ENCODE measurements at regions not wholly inside any gene's neighbourhood (a gene's known extent, or its start where the extent isn't known, plus 50 kb on each side); places are given as distances from the start of the nearest gene placed in this dataset.

DNA sequence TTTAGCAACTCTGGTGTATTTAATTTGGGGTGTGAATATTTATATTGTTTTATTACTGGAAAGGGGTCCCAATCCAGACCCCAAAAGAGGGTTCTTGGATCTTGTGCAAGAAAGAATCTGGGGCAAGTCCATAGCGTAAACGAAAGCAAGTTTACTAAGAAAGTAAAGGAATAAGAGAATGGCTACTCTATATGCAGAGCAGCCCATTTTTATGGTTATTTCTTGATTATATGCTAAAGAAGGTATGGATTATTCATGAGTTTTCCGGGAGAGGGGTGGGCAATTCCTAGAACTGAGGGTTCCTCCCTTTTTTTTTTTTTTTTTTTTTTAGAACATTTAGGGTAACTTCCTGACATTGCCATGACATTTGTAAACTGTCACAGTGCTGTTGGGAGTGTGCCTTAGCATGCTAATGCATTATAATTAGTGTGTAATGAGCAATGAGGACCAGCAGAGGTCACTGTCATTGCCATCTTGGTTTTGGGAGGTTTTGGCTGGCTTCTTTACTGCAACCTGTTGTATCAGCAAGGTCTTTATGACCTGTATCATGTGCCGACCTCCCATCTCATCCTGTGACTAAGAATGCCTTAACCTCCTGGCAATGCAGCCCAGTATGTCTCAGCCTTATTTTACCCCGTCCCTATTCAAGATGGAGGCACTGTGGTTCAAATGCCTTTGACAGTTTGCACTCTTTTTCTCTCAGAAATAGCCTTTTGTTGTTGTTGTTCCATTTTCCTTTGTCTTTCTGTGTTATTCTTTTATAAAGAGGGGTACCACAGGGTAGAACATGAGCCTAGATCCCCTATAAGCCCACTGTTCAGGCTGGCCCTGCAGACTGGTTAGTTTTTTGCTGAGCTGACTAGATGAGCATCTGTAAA, 75.5 kb upstream of the DCD start:
- no peak for DNase-seq
- H3K27ac ChIP-seq (ENCODE audit: low read depth in 2 of 2, low read length in 1 of 2): no peak overlapping the region
- no peak overlapping the region for H3K9ac ChIP-seq
- H3F3A ChIP-seq (replicated peaks; ENCODE audit: insufficient read depth): no peaks in the 10 kb centered on the region
- POLR2A ChIA-PET: no interaction called here
- no peaks in the 10 kb centered on the region for H3K4me1 ChIP-seq (ENCODE audit: control insufficient read depth in 1 of 2, insufficient read depth in 2 of 2, low read depth in 1 of 2, low read length in 1 of 2)
- no peaks in the 10 kb centered on the region for H3K9me2 ChIP-seq
- TF ChIP-seq, protein P1, sequence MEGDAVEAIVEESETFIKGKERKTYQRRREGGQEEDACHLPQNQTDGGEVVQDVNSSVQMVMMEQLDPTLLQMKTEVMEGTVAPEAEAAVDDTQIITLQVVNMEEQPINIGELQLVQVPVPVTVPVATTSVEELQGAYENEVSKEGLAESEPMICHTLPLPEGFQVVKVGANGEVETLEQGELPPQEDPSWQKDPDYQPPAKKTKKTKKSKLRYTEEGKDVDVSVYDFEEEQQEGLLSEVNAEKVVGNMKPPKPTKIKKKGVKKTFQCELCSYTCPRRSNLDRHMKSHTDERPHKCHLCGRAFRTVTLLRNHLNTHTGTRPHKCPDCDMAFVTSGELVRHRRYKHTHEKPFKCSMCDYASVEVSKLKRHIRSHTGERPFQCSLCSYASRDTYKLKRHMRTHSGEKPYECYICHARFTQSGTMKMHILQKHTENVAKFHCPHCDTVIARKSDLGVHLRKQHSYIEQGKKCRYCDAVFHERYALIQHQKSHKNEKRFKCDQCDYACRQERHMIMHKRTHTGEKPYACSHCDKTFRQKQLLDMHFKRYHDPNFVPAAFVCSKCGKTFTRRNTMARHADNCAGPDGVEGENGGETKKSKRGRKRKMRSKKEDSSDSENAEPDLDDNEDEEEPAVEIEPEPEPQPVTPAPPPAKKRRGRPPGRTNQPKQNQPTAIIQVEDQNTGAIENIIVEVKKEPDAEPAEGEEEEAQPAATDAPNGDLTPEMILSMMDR (IDR thresholded peaks at IDR 0.05): peak; percentile 69
- TF ChIP-seq REST (IDR thresholded peaks at IDR 0.05; ENCODE audit: low read depth, low read length) (no peak), IRF3 (IDR thresholded peaks at IDR 0.05; ENCODE audit: low read depth, low read length) (no peak), FOSL2 (IDR thresholded peaks at IDR 0.05; ENCODE audit: borderline replicate concordance, low read depth) (no peak), GABPA (IDR thresholded peaks at IDR 0.05; ENCODE audit: low read depth) (no peak), SIN3A (IDR thresholded peaks at IDR 0.05; ENCODE audit: borderline replicate concordance, low read depth, low read length) (no peak), TCF12 (IDR thresholded peaks at IDR 0.05) (no peak), RAD21 (IDR thresholded peaks at IDR 0.05; ENCODE audit: low read length) (0 out of 2 replicates have a peak, but pooled peaks have one; percentile 7), SMC3 (IDR thresholded peaks at IDR 0.05; ENCODE audit: low read depth, low read length) (peak; percentile 12; the same call in 1 of the 2 replicates), MEF2A (IDR thresholded peaks at IDR 0.05; ENCODE audit: borderline replicate concordance, low read depth) (no peak), ELF1 (IDR thresholded peaks at IDR 0.05) (no peak)
- TF ChIP-seq, protein P2, sequence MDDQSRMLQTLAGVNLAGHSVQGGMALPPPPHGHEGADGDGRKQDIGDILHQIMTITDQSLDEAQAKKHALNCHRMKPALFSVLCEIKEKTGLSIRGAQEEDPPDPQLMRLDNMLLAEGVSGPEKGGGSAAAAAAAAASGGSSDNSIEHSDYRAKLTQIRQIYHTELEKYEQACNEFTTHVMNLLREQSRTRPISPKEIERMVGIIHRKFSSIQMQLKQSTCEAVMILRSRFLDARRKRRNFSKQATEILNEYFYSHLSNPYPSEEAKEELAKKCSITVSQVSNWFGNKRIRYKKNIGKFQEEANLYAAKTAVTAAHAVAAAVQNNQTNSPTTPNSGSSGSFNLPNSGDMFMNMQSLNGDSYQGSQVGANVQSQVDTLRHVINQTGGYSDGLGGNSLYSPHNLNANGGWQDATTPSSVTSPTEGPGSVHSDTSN (IDR thresholded peaks at IDR 0.05): no peak
- no peak overlapping the region for H2AFZ ChIP-seq (ENCODE audit: low read depth)
- no peaks in the 10 kb centered on the region for H3K79me2 ChIP-seq (ENCODE audit: insufficient read depth)
- H3K27me3 ChIP-seq (ENCODE audit: insufficient read depth): no peaks in the 10 kb centered on the region; the same call in 1 of the 2 replicates
- H3K4me3 ChIP-seq (ENCODE audit: low read depth in 2 of 2, low read length in 1 of 2): no peak overlapping the region
- under 1% methylated on average over 5 of the region's 5 CpGs for WGBS (ENCODE audit: low lambda C conversion rate)
- no peaks in the 10 kb centered on the region for H3K9me3 ChIP-seq
- H3K36me3 ChIP-seq (replicated peaks in 1 of 2; ENCODE audit: control insufficient read depth in 1 of 2, insufficient read depth in 2 of 2, low read length in 1 of 2): no peaks in the 10 kb centered on the region
- H3K4me2 ChIP-seq: no peak overlapping the region
- no peaks in the 10 kb centered on the region for H4K20me1 ChIP-seq (ENCODE audit: insufficient read depth)
- CTCF ChIA-PET: interaction anchor here (0.7 to 2.0 kb wide), 8 partner anchors 10 to 263 kb away, joined by 3 to 9 read pairs (median 4); no protein-coding TSS in a partner anchor

Data from SK-N-SH (cell line).